ENCODE measurements at regions not wholly inside any gene's neighbourhood (a gene's known extent, or its start where the extent isn't known, plus 50 kb on each side); places are given as distances from the start of the nearest gene placed in this dataset.

GRCh38 chr10:56867236-56867635, 506.2 kb upstream of the ZWINT start:
- H3K36me3 ChIP-seq (ENCODE audit: control insufficient read depth, insufficient read depth, low read length) = no peaks in the 10 kb centered on the region
- no peak overlapping the region for H2AFZ ChIP-seq
- no peak overlapping the region for H3K4me3 ChIP-seq (ENCODE audit: low read depth, low read length)
- H3K27ac ChIP-seq = no peak overlapping the region
- no peaks in the 10 kb centered on the region for H3K9me3 ChIP-seq (ENCODE audit: control insufficient read depth, low read length)
- H3K79me2 ChIP-seq = no peaks in the 10 kb centered on the region
- no peaks in the 10 kb centered on the region for H3K4me1 ChIP-seq
- no peak overlapping the region for H3K9ac ChIP-seq
- no peaks in the 10 kb centered on the region for H3K27me3 ChIP-seq (ENCODE audit: control insufficient read depth, insufficient read depth, low read length)
- TF ChIP-seq CTCF (IDR thresholded peaks at IDR 0.05) = no peak
- no peak overlapping the region for H3K4me2 ChIP-seq (ENCODE audit: low read length)

- H3K27ac ChIP-seq = no peak overlapping the region
- no peak overlapping the region for H3K4me2 ChIP-seq (ENCODE audit: low read length)
- H2AFZ ChIP-seq = no peak overlapping the region
- H3K4me1 ChIP-seq = no peaks in the 10 kb centered on the region
- no peaks in the 10 kb centered on the region for H3K9me3 ChIP-seq (ENCODE audit: control insufficient read depth, low read length)
- no peaks in the 10 kb centered on the region for H3K27me3 ChIP-seq (ENCODE audit: control insufficient read depth, insufficient read depth, low read length)
- H3K4me3 ChIP-seq (ENCODE audit: low read depth, low read length) = no peak overlapping the region
- no peaks in the 10 kb centered on the region for H3K36me3 ChIP-seq (ENCODE audit: control insufficient read depth, insufficient read depth, low read length)
- TF ChIP-seq CTCF (IDR thresholded peaks at IDR 0.05) = no peak
- H3K9ac ChIP-seq = no peak overlapping the region
- no peaks in the 10 kb centered on the region for H3K79me2 ChIP-seq
These were observed 495.5 kb upstream of the ZWINT start for GRCh38 chr10:56856569-56856968.

- Histone ChIP-seq H3K4me1 (no peaks in the 10 kb centered on the region), H2AFZ (no peak overlapping the region), H3K79me2 (no peaks in the 10 kb centered on the region), H3K4me3 (ENCODE audit: low read depth, low read length) (no peak overlapping the region), H3K9me3 (ENCODE audit: control insufficient read depth, low read length) (no peaks in the 10 kb centered on the region), H3K27me3 (ENCODE audit: control insufficient read depth, insufficient read depth, low read length) (no peaks in the 10 kb centered on the region), H3K27ac (no peak overlapping the region), H3K36me3 (ENCODE audit: control insufficient read depth, insufficient read depth, low read length) (no peaks in the 10 kb centered on the region), H3K4me2 (ENCODE audit: low read length) (no peak overlapping the region), H3K9ac (no peak overlapping the region)
- TF ChIP-seq CTCF (IDR thresholded peaks at IDR 0.05) = no peak
These were observed 484.0 kb upstream of the ZWINT start for GRCh38 chr10:56844978-56845529.

- Histone ChIP-seq H3K27ac (no peak overlapping the region), H3K9ac (no peak overlapping the region), H3K79me2 (no peaks in the 10 kb centered on the region), H3K4me1 (no peaks in the 10 kb centered on the region), H2AFZ (no peak overlapping the region), H3K9me3 (ENCODE audit: control insufficient read depth, low read length) (no peaks in the 10 kb centered on the region), H3K4me3 (ENCODE audit: low read depth, low read length) (no peak overlapping the region), H3K27me3 (ENCODE audit: control insufficient read depth, insufficient read depth, low read length) (no peaks in the 10 kb centered on the region), H3K36me3 (ENCODE audit: control insufficient read depth, insufficient read depth, low read length) (no peaks in the 10 kb centered on the region), H3K4me2 (ENCODE audit: low read length) (no peak overlapping the region)
- TF ChIP-seq CTCF (IDR thresholded peaks at IDR 0.05) = no peak
These were observed 475.6 kb upstream of the ZWINT start for GRCh38 chr10:56836659-56837058.

- TF ChIP-seq CTCF (IDR thresholded peaks at IDR 0.05) = no peak
- Histone ChIP-seq H3K27me3 (ENCODE audit: control insufficient read depth, insufficient read depth, low read length) (no peaks in the 10 kb centered on the region), H3K9ac (no peak overlapping the region), H3K9me3 (ENCODE audit: control insufficient read depth, low read length) (no peaks in the 10 kb centered on the region), H3K4me1 (no peaks in the 10 kb centered on the region), H3K79me2 (no peaks in the 10 kb centered on the region), H3K36me3 (ENCODE audit: control insufficient read depth, insufficient read depth, low read length) (no peaks in the 10 kb centered on the region), H3K4me2 (ENCODE audit: low read length) (no peak overlapping the region), H3K4me3 (ENCODE audit: low read depth, low read length) (no peak overlapping the region), H2AFZ (no peak overlapping the region), H3K27ac (no peak overlapping the region)
These were observed 470.6 kb upstream of the ZWINT start for GRCh38 chr10:56831681-56832080.

All from parathyroid adenoma (tissue), 2 donors.